ENCODE measurements at regions not wholly inside any gene's neighbourhood (a gene's known extent, or its start where the extent isn't known, plus 50 kb on each side); places are given as distances from the start of the nearest gene placed in this dataset.

GRCh38 chr10:107450056-107450455, 285.6 kb upstream of the SORCS1 start:
- TF ChIP-seq POLR2AphosphoS5 (IDR thresholded peaks at IDR 0.05) (no peak), CTCF (IDR thresholded peaks at IDR 0.05) (no peak)
